ENCODE measurements at regions not wholly inside any gene's neighbourhood (a gene's known extent, or its start where the extent isn't known, plus 50 kb on each side); places are given as distances from the start of the nearest gene placed in this dataset.

GRCh38 chr19:29378126-29378525 lies 147.7 kb upstream of the VSTM2B start:
- H3K36me3 ChIP-seq (ENCODE audit: insufficient read depth, low read length) = no peaks in the 10 kb centered on the region
- no peaks in the 10 kb centered on the region for H3K79me2 ChIP-seq (ENCODE audit: insufficient read depth, low read length)
- H3K4me1 ChIP-seq (ENCODE audit: insufficient read depth, low read length) = no peaks in the 10 kb centered on the region
- DNase-seq (ENCODE audit: insufficient read length, low spot score, missing footprints) = no peak
- no peaks in the 10 kb centered on the region for H3K9me3 ChIP-seq (ENCODE audit: low read depth, low read length)
- TF ChIP-seq CTCF (IDR thresholded peaks at IDR 0.05; ENCODE audit: extremely low read depth, low read depth, low read length) = no peak
- H3K27ac ChIP-seq (ENCODE audit: low read depth, low read length) = no peak overlapping the region
- no peaks in the 10 kb centered on the region for H3K27me3 ChIP-seq (ENCODE audit: insufficient read depth, low read length)
- H4K20me1 ChIP-seq (ENCODE audit: insufficient read depth, low read length) = no peaks in the 10 kb centered on the region
- no peak overlapping the region for H2AFZ ChIP-seq (ENCODE audit: low read length)
- no peak overlapping the region for H3K4me3 ChIP-seq (ENCODE audit: insufficient read depth, low read length)
- H3K4me2 ChIP-seq (ENCODE audit: insufficient read depth, low read length) = no peak overlapping the region

GRCh38 chr19:29378543-29379080 lies 147.2 kb upstream of the VSTM2B start:
- no peak for TF ChIP-seq CTCF (IDR thresholded peaks at IDR 0.05; ENCODE audit: extremely low read depth, low read depth, low read length)
- H2AFZ ChIP-seq (ENCODE audit: low read length) = no peak overlapping the region
- H3K4me3 ChIP-seq (ENCODE audit: insufficient read depth, low read length) = no peak overlapping the region
- H3K4me1 ChIP-seq (ENCODE audit: insufficient read depth, low read length) = no peaks in the 10 kb centered on the region
- DNase-seq (ENCODE audit: insufficient read length, low spot score, missing footprints) = no peak
- H4K20me1 ChIP-seq (ENCODE audit: insufficient read depth, low read length) = no peaks in the 10 kb centered on the region
- no peaks in the 10 kb centered on the region for H3K36me3 ChIP-seq (ENCODE audit: insufficient read depth, low read length)
- H3K4me2 ChIP-seq (ENCODE audit: insufficient read depth, low read length) = no peak overlapping the region
- no peaks in the 10 kb centered on the region for H3K27me3 ChIP-seq (ENCODE audit: insufficient read depth, low read length)
- H3K79me2 ChIP-seq (ENCODE audit: insufficient read depth, low read length) = no peaks in the 10 kb centered on the region
- no peak overlapping the region for H3K27ac ChIP-seq (ENCODE audit: low read depth, low read length)
- no peaks in the 10 kb centered on the region for H3K9me3 ChIP-seq (ENCODE audit: low read depth, low read length)

- Histone ChIP-seq H3K79me2 (ENCODE audit: insufficient read depth, low read length) (no peaks in the 10 kb centered on the region), H2AFZ (ENCODE audit: low read length) (no peak overlapping the region), H3K4me3 (ENCODE audit: insufficient read depth, low read length) (no peak overlapping the region), H4K20me1 (ENCODE audit: insufficient read depth, low read length) (no peaks in the 10 kb centered on the region), H3K4me2 (ENCODE audit: insufficient read depth, low read length) (no peak overlapping the region), H3K9me3 (ENCODE audit: low read depth, low read length) (no peaks in the 10 kb centered on the region), H3K27ac (ENCODE audit: low read depth, low read length) (no peak overlapping the region), H3K4me1 (ENCODE audit: insufficient read depth, low read length) (no peaks in the 10 kb centered on the region), H3K36me3 (ENCODE audit: insufficient read depth, low read length) (no peaks in the 10 kb centered on the region), H3K27me3 (ENCODE audit: insufficient read depth, low read length) (no peaks in the 10 kb centered on the region)
- TF ChIP-seq CTCF (IDR thresholded peaks at IDR 0.05; ENCODE audit: extremely low read depth, low read depth, low read length) = no peak
- no peak for DNase-seq (ENCODE audit: insufficient read length, low spot score, missing footprints)
Measured at GRCh38 chr19:29379257-29380021, 146.4 kb upstream of the VSTM2B start.

GRCh38 chr19:29380581-29380980 lies 145.2 kb upstream of the VSTM2B start:
- no peak for TF ChIP-seq CTCF (IDR thresholded peaks at IDR 0.05; ENCODE audit: extremely low read depth, low read depth, low read length)
- Histone ChIP-seq H3K36me3 (ENCODE audit: insufficient read depth, low read length) (no peaks in the 10 kb centered on the region), H3K27me3 (ENCODE audit: insufficient read depth, low read length) (no peaks in the 10 kb centered on the region), H3K9me3 (ENCODE audit: low read depth, low read length) (no peaks in the 10 kb centered on the region), H4K20me1 (ENCODE audit: insufficient read depth, low read length) (no peaks in the 10 kb centered on the region), H2AFZ (ENCODE audit: low read length) (no peak overlapping the region), H3K4me3 (ENCODE audit: insufficient read depth, low read length) (no peak overlapping the region), H3K4me1 (ENCODE audit: insufficient read depth, low read length) (no peaks in the 10 kb centered on the region), H3K79me2 (ENCODE audit: insufficient read depth, low read length) (no peaks in the 10 kb centered on the region), H3K27ac (ENCODE audit: low read depth, low read length) (no peak overlapping the region), H3K4me2 (ENCODE audit: insufficient read depth, low read length) (no peak overlapping the region)
- DNase-seq (ENCODE audit: insufficient read length, low spot score, missing footprints) = no peak
